Trophoblast cell (in vitro differentiated cells and primary cell): ENCODE measurements at regions not wholly inside any gene's neighbourhood (a gene's known extent, or its start where the extent isn't known, plus 50 kb on each side); places are given as distances from the start of the nearest gene placed in this dataset.
A peak's percentile ranks its signal among the peaks of the same experiment; 100 is the strongest.

Experiments used
- DNase-seq, 2 donors: peaks; one replicate each; pipeline ENCODE4 v3.0.0-alpha.2; 2016
- H2AFZ ChIP-seq: 2 replicates; pipeline ENCODE4 v1.6.1; 2013; ENCODE audit warnings: low read length, moderate library complexity, mild to moderate bottlenecking; ENCODE audit not compliant: insufficient read depth, poor library complexity
- H2AK5ac ChIP-seq: 2 replicates; pipeline ENCODE4 v1.6.1; 2013; ENCODE audit warnings: mild to moderate bottlenecking, low read length
- H2BK120ac ChIP-seq: 2 replicates; pipeline ENCODE4 v1.6.1; 2013; ENCODE audit warnings: low read length, mild to moderate bottlenecking, moderate library complexity; ENCODE audit not compliant: insufficient read depth, poor library complexity
- H2BK12ac ChIP-seq: 2 replicates; pipeline ENCODE4 v1.6.1; 2013; ENCODE audit warnings: mild to moderate bottlenecking, low read length, moderate library complexity
- H2BK5ac ChIP-seq: 2 replicates; pipeline ENCODE4 v1.6.1; 2013; ENCODE audit warnings: low read length, low read depth, moderate library complexity, mild to moderate bottlenecking; ENCODE audit not compliant: poor library complexity
- H3K14ac ChIP-seq: 2 replicates; pipeline ENCODE4 v1.6.1; 2013; ENCODE audit warnings: mild to moderate bottlenecking, low read length
- H3K18ac ChIP-seq: 2 replicates; pipeline ENCODE4 v1.6.1; 2013; ENCODE audit warnings: mild to moderate bottlenecking, low read length
- H3K23ac ChIP-seq: 2 replicates; pipeline ENCODE4 v1.6.1; 2013; ENCODE audit warnings: low read length
- H3K27ac ChIP-seq: 2 replicates; pipeline ENCODE4 v1.5.1; 2013; ENCODE audit warnings: low read depth, mild to moderate bottlenecking, inconsistent platforms, low read length, moderate library complexity
- H3K27me3 ChIP-seq: 2 replicates; pipeline ENCODE4 v1.6.1; 2013; ENCODE audit warnings: inconsistent platforms, mild to moderate bottlenecking, low read length, moderate library complexity; ENCODE audit not compliant: insufficient read depth
- H3K36me3 ChIP-seq, 2 experiments: 1 replicate in 1 of 2; 2 replicates in 1 of 2; pipeline ENCODE4 v1.6.1; 2013; ENCODE audit warnings: low read length in 2 of 2, mild to moderate bottlenecking in 2 of 2, moderate library complexity in 1 of 2; ENCODE audit not compliant: insufficient read depth in 2 of 2, control insufficient read depth in 1 of 2
- H3K4ac ChIP-seq: 2 replicates; pipeline ENCODE4 v1.6.1; 2013; ENCODE audit warnings: low read depth, mild to moderate bottlenecking, low read length, moderate library complexity
- H3K4me1 ChIP-seq, 2 experiments: 1 replicate in 1 of 2; 2 replicates in 1 of 2; pipeline ENCODE4 v1.6.1; 2013; ENCODE audit warnings: low read length in 2 of 2, mild to moderate bottlenecking in 2 of 2, moderate library complexity in 1 of 2; ENCODE audit not compliant: insufficient read depth in 2 of 2, control insufficient read depth in 1 of 2
- H3K4me2 ChIP-seq: 2 replicates; pipeline ENCODE4 v1.6.1; 2013; ENCODE audit warnings: inconsistent platforms, mild to moderate bottlenecking, low read length, moderate library complexity
- H3K4me3 ChIP-seq: 2 replicates; pipeline ENCODE4 v1.5.1; 2013; ENCODE audit warnings: mild to moderate bottlenecking, low read depth, low read length, inconsistent platforms
- H3K79me1 ChIP-seq: one replicate; pipeline ENCODE4 v1.6.1; 2013; ENCODE audit warnings: low read length
- H3K79me2 ChIP-seq: 2 replicates; pipeline ENCODE4 v1.6.1; 2013; ENCODE audit warnings: low read length, mild to moderate bottlenecking; ENCODE audit not compliant: control insufficient read depth, insufficient read depth, poor library complexity
- H3K9ac ChIP-seq: 2 replicates; pipeline ENCODE4 v1.6.1; 2013; ENCODE audit warnings: mild to moderate bottlenecking, low read length
- H3K9me3 ChIP-seq: 2 replicates; pipeline ENCODE4 v1.6.1; 2013; ENCODE audit warnings: low read depth, mild to moderate bottlenecking, control low read depth, inconsistent platforms, low read length; ENCODE audit not compliant: insufficient read depth
- H4K12ac ChIP-seq: 2 replicates; pipeline ENCODE4 v1.6.1; 2013; ENCODE audit warnings: low read depth, mild to moderate bottlenecking, low read length, moderate library complexity
- H4K8ac ChIP-seq: 2 replicates; pipeline ENCODE4 v1.6.1; 2013; ENCODE audit warnings: low read depth, mild to moderate bottlenecking, low read length, moderate library complexity
- H4K91ac ChIP-seq: one replicate; pipeline ENCODE4 v1.6.1; 2013; ENCODE audit warnings: low read depth, mild to moderate bottlenecking, low read length, moderate library complexity
- WGBS: extraction: QIAGEN DNeasy Blood & Tissue Kit; methylation state at CpG from one replicate; pipeline ENCODE4 v1.1.7; 2013; ENCODE audit warnings: missing lambda C conversion rate; ENCODE audit not compliant: insufficient read length, insufficient coverage; ENCODE audit errors: extremely low coverage; 5-methylcytosine and 5-hydroxymethylcytosine counted together

GRCh38 chr11:37451903-37452302 is 853.9 kb upstream of the RAG2 start:
- Histone ChIP-seq H2BK120ac (no peak overlapping the region), H3K4me1 (peaks cover 0 to 2% of the 10 kb centered on the region in 2 experiments), H3K27me3 (no peaks in the 10 kb centered on the region), H2BK5ac (no peak overlapping the region), H4K12ac (no peak overlapping the region), H3K18ac (no peak overlapping the region), H3K27ac (no peak overlapping the region), H3K79me2 (no peaks in the 10 kb centered on the region), H2AFZ (no peak overlapping the region), H4K91ac (no peak overlapping the region), H3K79me1 (peaks cover 2% of the 10 kb centered on the region), H3K4me3 (no peak overlapping the region), H3K23ac (no peak overlapping the region), H3K4ac (no peak overlapping the region), H3K9ac (no peak overlapping the region), H3K14ac (no peak overlapping the region), H2BK12ac (no peak overlapping the region), H3K9me3 (no peaks in the 10 kb centered on the region), H4K8ac (no peak overlapping the region), H3K36me3 (no peaks in the 10 kb centered on the region), H3K4me2 (no peak overlapping the region), H2AK5ac (no peak overlapping the region)
- no peak for DNase-seq

GRCh38 chr11:37450613-37451012 is 852.6 kb upstream of the RAG2 start:
- H4K12ac ChIP-seq = no peak overlapping the region
- no CpG with 5 or more reads among the region's 2 CpGs for WGBS
- H2BK5ac ChIP-seq = no peak overlapping the region
- H3K14ac ChIP-seq = no peak overlapping the region
- H3K9ac ChIP-seq = no peak overlapping the region
- H3K79me2 ChIP-seq = no peaks in the 10 kb centered on the region
- no peak overlapping the region for H3K27ac ChIP-seq
- no peaks in the 10 kb centered on the region for H3K9me3 ChIP-seq
- H3K4me3 ChIP-seq = no peak overlapping the region
- H2AK5ac ChIP-seq = no peak overlapping the region
- no peak overlapping the region for H2BK12ac ChIP-seq
- H3K79me1 ChIP-seq = peaks cover 2% of the 10 kb centered on the region
- DNase-seq = no peak
- no peak overlapping the region for H4K91ac ChIP-seq
- H3K18ac ChIP-seq = no peak overlapping the region
- H3K4me2 ChIP-seq = no peak overlapping the region
- H3K4ac ChIP-seq = no peak overlapping the region
- no peak overlapping the region for H2BK120ac ChIP-seq
- H3K23ac ChIP-seq = no peak overlapping the region
- peaks cover 0 to 2% of the 10 kb centered on the region in 2 experiments for H3K4me1 ChIP-seq
- H3K36me3 ChIP-seq = no peaks in the 10 kb centered on the region
- H4K8ac ChIP-seq = no peak overlapping the region
- H3K27me3 ChIP-seq = no peaks in the 10 kb centered on the region
- no peak overlapping the region for H2AFZ ChIP-seq

GRCh38 chr11:37449146-37449545 is 851.1 kb upstream of the RAG2 start:
- Histone ChIP-seq H3K27me3 (no peaks in the 10 kb centered on the region), H2BK12ac (no peak overlapping the region), H4K8ac (peak overlapping the region; percentile 60), H2AFZ (no peak overlapping the region), H3K79me1 (peaks cover 2% of the 10 kb centered on the region), H2AK5ac (no peak overlapping the region), H3K4ac (no peak overlapping the region), H3K4me1 (peaks cover 0 to 2% of the 10 kb centered on the region in 2 experiments), H3K14ac (no peak overlapping the region), H3K23ac (no peak overlapping the region), H3K9ac (no peak overlapping the region), H3K9me3 (no peaks in the 10 kb centered on the region), H3K18ac (no peak overlapping the region), H3K4me2 (no peak overlapping the region), H4K91ac (no peak overlapping the region), H2BK5ac (peak overlapping the region; percentile 49), H4K12ac (no peak overlapping the region), H2BK120ac (no peak overlapping the region), H3K36me3 (no peaks in the 10 kb centered on the region), H3K27ac (no peak overlapping the region), H3K4me3 (no peak overlapping the region), H3K79me2 (no peaks in the 10 kb centered on the region)
- DNase-seq = peak in 1 of 2 donors; percentile 12
- WGBS = no CpG with 5 or more reads among the region's 3 CpGs

- Histone ChIP-seq H3K4me1 (no peaks in the 10 kb centered on the region), H3K27me3 (no peaks in the 10 kb centered on the region), H3K9me3 (no peaks in the 10 kb centered on the region), H4K8ac (no peak overlapping the region), H3K18ac (no peak overlapping the region), H3K23ac (no peak overlapping the region), H2BK12ac (no peak overlapping the region), H2AK5ac (no peak overlapping the region), H3K79me1 (no peaks in the 10 kb centered on the region), H3K14ac (no peak overlapping the region), H3K79me2 (no peaks in the 10 kb centered on the region), H3K36me3 (no peaks in the 10 kb centered on the region), H4K91ac (no peak overlapping the region), H3K9ac (no peak overlapping the region), H3K4me3 (no peak overlapping the region), H4K12ac (no peak overlapping the region), H2AFZ (no peak overlapping the region), H3K4ac (no peak overlapping the region), H2BK5ac (no peak overlapping the region), H3K4me2 (no peak overlapping the region), H3K27ac (no peak overlapping the region), H2BK120ac (no peak overlapping the region)
- WGBS = no CpG with 5 or more reads among the region's 1 CpG
- no peak for DNase-seq
Observed at GRCh38 chr11:37442576-37442975, 844.5 kb upstream of the RAG2 start.
